Psoas muscle (tissue), 7 donors: ENCODE measurements at regions not wholly inside any gene's neighbourhood (a gene's known extent, or its start where the extent isn't known, plus 50 kb on each side); places are given as distances from the start of the nearest gene placed in this dataset.

Experiments
- ATAC-seq, 4 donors: fragments of 200-7000 bp; cut with Tn5 transposase; one replicate each; pipeline ENCODE4 v1.9.1; 2020; ENCODE audit warnings: moderate library complexity in 3 of 4, mild to moderate bottlenecking in 2 of 4
- DNase-seq, 2 donors: peaks; one replicate each; pipeline ENCODE4 v3.0.0-alpha.2; 2020
- H3K27ac ChIP-seq: fragments of 200-600 bp; one replicate; pipeline ENCODE4 v1.8.0; 2022
- H3K27me3 ChIP-seq, 3 donors: fragments of 200-600 bp in 1 of 3; one replicate each; pipeline versions ENCODE4 v1.6.1 to v1.8.0; 2013 to 2022; ENCODE audit warnings: low read length in 2 of 3, mild to moderate bottlenecking in 2 of 3, moderate library complexity in 1 of 3; ENCODE audit not compliant: insufficient read depth in 3 of 3
- H3K36me3 ChIP-seq, 2 donors: fragments of 200-600 bp in 1 of 2; one replicate each; pipeline versions ENCODE4 v1.6.1 to v1.8.0; 2013 to 2022; ENCODE audit warnings: low read depth in 1 of 2, mild to moderate bottlenecking in 1 of 2, moderate library complexity in 1 of 2; ENCODE audit not compliant: insufficient read depth in 1 of 2
- H3K4me1 ChIP-seq: fragments of 200-600 bp; one replicate; pipeline ENCODE4 v1.8.0; 2022
- H3K4me3 ChIP-seq: fragments of 200-600 bp; one replicate; pipeline ENCODE4 v1.8.0; 2022; ENCODE audit warnings: mild to moderate bottlenecking
- H3K9me3 ChIP-seq: fragments of 200-600 bp; one replicate; pipeline ENCODE4 v1.8.0; 2022
- WGBS, 3 donors: extraction: QIAGEN DNeasy Blood & Tissue Kit; methylation state at CpG; one replicate each; pipeline versions ENCODE4 v1.1.6 to v1.1.7; 2013; 5-methylcytosine and 5-hydroxymethylcytosine counted together
- intact Hi-C, 2 donors: fragments of 100-400 bp; cut with DNase I; formaldehyde crosslinking; loops; one replicate each; pipeline versions ENCODE4 v1.11.0 to v1.14.2; 2022
- TF ChIP-seq, protein P1 (sequence below): fragments of 200-600 bp; IDR thresholded peaks from one replicate; pipeline ENCODE4 v1.8.0; 2022; ENCODE audit warnings: antibody characterized with exemption
- donor health status: healthy with polysubstance abuse.
- donor health status: DM: no; HTN: no; CAD: no; lungs with moderate emphysema.
- donor health status: Bipolar disorder and iron deficiency.
- donor health status: healthy.
- donor health status: DM: yes; HTN: yes; CAD: no.
- donor health status: DM: no; HTN: no; CAD: no.
- donor health status: DM: yes; HTN: yes; CAD: no.

DNA sequence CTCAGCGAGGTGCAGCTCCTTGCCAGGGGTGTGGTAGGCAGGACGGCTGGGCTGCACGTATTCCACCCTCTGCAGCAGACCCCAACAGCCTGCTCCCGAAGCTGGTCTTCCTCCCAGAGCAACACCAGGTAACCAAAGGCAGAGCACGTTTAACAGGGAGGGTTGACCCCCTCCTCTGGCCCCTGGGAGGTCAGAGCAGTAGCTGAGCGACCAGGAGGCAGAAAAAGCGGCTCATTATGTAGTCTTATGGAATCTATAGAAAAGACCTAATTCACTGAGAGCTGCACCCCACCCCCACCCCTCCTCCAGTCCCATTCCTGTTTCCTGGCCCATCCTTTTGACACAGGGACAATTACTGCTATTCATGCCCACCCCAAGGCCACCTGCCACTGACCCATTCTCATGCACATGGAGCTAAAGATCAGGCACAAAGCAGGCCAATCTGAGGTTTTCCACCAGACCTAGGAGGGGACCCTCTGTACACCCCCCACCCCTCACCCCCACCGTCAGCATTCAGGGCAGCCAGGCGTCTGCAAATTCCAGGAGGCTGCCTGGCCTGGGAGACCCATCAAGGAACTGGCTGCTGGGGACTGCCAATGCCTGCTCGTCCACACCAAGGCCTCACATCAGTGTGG lies 60.9 kb upstream of the FZD7 start:
- 87 to 92% (median 90%) methylated on average over 10 of the region's 10 CpGs for WGBS, 3 donors

DNA sequence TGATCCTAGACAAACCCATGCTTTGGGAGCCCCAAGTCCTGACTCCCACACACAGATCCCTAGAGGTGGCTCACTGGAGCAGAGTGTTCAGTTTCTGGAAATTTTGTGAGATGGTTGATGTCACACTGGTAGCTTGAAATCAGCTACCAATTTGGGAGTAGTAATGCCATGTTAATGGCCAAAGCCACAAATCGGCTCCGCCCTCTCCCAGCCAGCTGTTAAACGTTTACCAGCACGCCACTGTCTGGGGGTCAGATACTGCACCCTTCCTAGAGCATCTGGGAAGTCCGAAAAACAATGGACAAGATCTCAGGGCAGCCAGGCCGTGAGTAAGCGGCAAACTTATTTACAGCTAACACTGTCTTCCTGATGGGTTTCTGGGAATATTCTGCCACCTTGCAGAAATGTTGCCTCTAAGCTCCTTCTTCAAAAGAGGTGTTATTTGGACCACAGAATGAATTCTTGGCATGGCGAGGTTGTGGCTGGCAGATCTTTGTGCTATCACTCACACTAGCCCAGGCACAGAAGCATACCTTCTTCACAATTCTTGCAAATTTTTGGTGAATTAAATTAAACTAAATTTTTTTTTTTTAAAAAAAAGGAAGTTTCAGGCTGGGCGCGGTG lies 60.2 kb upstream of the FZD7 start:
- Histone ChIP-seq H3K4me1 (no peaks in the 10 kb centered on the region), H3K27ac (no peak overlapping the region), H3K4me3 (no peak overlapping the region), H3K9me3 (no peaks in the 10 kb centered on the region), H3K36me3 (no peaks in the 10 kb centered on the region), H3K27me3 (no peaks in the 10 kb centered on the region)
- intact Hi-C loops = no loop called here
- no peak for DNase-seq
- ATAC-seq = no peak
- TF ChIP-seq, protein P1, sequence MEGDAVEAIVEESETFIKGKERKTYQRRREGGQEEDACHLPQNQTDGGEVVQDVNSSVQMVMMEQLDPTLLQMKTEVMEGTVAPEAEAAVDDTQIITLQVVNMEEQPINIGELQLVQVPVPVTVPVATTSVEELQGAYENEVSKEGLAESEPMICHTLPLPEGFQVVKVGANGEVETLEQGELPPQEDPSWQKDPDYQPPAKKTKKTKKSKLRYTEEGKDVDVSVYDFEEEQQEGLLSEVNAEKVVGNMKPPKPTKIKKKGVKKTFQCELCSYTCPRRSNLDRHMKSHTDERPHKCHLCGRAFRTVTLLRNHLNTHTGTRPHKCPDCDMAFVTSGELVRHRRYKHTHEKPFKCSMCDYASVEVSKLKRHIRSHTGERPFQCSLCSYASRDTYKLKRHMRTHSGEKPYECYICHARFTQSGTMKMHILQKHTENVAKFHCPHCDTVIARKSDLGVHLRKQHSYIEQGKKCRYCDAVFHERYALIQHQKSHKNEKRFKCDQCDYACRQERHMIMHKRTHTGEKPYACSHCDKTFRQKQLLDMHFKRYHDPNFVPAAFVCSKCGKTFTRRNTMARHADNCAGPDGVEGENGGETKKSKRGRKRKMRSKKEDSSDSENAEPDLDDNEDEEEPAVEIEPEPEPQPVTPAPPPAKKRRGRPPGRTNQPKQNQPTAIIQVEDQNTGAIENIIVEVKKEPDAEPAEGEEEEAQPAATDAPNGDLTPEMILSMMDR = no peak
- WGBS, 3 donors = 81 to 88% (median 83%) methylated on average over 10 of the region's 10 CpGs

More for the DNA sequence above, 60.9 kb upstream of the FZD7 start:
- no peak for DNase-seq
- Histone ChIP-seq H3K36me3 (no peaks in the 10 kb centered on the region), H3K4me1 (no peaks in the 10 kb centered on the region), H3K27ac (no peak overlapping the region), H3K27me3 (no peaks in the 10 kb centered on the region), H3K9me3 (no peaks in the 10 kb centered on the region), H3K4me3 (no peak overlapping the region)
- no peak for ATAC-seq
- intact Hi-C loops = no loop called here
- TF ChIP-seq, protein P1 = no peak

DNA sequence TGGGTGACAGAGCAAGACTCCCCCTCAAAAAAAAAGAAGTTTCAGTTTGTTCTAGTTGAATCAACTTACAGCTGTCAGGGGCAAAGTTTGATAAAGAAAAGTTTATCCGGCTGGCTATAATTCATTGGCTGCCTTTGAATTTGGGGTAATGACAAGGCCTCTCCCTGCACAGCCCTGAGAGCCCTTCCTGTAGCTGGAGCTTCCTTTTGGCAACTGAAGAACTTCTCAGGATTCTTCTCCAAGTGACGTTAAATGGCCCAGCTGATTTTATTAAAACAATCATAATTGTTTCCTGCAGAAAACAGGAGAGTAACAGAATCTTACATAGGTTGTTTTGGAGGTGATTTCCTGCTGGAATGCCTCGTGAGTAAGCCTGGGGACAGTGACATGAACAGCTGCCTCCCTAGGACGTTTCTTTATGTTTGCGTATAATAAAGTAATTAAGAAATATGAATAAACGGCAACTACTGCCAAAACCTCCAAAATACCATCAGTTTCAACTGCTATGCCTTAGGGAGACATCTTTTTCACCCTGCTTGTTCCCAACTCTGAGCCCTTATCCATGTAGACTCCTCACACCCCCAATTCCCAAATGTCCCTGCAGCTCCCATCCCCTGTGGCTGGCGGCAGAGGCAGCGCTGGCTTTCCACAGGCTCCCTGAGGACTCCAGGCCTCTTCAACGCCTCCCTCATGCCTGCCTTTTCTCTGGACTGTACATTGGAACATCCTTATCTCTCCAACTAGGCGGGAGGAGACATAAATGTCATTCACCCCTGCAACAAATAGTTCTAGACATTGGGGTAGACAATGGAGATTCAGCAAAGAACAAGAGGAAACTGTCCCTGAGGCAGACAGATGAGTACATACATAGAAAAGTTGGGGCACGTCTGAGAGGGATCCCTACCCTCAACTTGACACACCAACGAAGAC lies 59.2 kb upstream of the FZD7 start:
- Histone ChIP-seq H3K27me3 (no peaks in the 10 kb centered on the region), H3K36me3 (no peaks in the 10 kb centered on the region), H3K4me3 (no peak overlapping the region), H3K27ac (no peak overlapping the region), H3K9me3 (no peaks in the 10 kb centered on the region), H3K4me1 (peaks cover 3% of the 10 kb centered on the region)
- ATAC-seq = no peak
- TF ChIP-seq, protein P1 = no peak
- intact Hi-C loops = no loop called here
- no peak for DNase-seq
- 62 to 73% (median 67%) methylated on average over 12 of the region's 12 CpGs for WGBS, 3 donors

DNA sequence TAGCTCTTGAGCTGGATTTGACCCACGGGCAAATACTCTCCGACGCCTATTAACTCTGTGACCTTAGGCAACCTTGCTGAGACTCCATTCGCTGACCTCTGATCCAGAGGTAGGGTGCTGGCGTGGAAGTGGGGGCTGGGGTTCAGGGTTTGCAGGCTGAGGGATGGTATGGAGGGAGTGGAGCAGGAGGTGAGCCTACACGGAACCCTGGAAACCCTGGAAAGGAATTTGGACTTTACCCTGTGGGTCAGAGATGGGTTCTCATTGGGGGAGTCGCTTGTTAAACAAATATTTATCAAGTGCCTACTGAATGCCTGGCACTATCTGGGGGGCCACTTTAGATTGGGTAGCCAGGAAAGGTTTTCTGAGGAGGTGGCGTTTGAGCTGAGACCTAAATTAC lies 58.2 kb upstream of the FZD7 start:
- ATAC-seq (no peak), DNase-seq (no peak)

More for the DNA sequence above, 58.2 kb upstream of the FZD7 start:
- H3K9me3 ChIP-seq = no peaks in the 10 kb centered on the region
- no peaks in the 10 kb centered on the region for H3K36me3 ChIP-seq
- H3K4me1 ChIP-seq = peaks cover 3% of the 10 kb centered on the region
- no peak overlapping the region for H3K27ac ChIP-seq
- intact Hi-C loops = no loop called here
- no peaks in the 10 kb centered on the region for H3K27me3 ChIP-seq
- WGBS, 3 donors = 91 to 95% (median 93%) methylated on average over 8 of the region's 8 CpGs
- TF ChIP-seq, protein P1 = no peak
- H3K4me3 ChIP-seq = no peak overlapping the region
